CD4-positive, alpha-beta T cell treated with Interferon alpha-2 for 1 hour (primary cell): ENCODE measurements at regions not wholly inside any gene's neighbourhood (a gene's known extent, or its start where the extent isn't known, plus 50 kb on each side); places are given as distances from the start of the nearest gene placed in this dataset.

Experiments
- DNase-seq, 2 donors: peaks; one replicate each; pipeline ENCODE4 v3.0.0-alpha.2; 2020 to 2022

DNA sequence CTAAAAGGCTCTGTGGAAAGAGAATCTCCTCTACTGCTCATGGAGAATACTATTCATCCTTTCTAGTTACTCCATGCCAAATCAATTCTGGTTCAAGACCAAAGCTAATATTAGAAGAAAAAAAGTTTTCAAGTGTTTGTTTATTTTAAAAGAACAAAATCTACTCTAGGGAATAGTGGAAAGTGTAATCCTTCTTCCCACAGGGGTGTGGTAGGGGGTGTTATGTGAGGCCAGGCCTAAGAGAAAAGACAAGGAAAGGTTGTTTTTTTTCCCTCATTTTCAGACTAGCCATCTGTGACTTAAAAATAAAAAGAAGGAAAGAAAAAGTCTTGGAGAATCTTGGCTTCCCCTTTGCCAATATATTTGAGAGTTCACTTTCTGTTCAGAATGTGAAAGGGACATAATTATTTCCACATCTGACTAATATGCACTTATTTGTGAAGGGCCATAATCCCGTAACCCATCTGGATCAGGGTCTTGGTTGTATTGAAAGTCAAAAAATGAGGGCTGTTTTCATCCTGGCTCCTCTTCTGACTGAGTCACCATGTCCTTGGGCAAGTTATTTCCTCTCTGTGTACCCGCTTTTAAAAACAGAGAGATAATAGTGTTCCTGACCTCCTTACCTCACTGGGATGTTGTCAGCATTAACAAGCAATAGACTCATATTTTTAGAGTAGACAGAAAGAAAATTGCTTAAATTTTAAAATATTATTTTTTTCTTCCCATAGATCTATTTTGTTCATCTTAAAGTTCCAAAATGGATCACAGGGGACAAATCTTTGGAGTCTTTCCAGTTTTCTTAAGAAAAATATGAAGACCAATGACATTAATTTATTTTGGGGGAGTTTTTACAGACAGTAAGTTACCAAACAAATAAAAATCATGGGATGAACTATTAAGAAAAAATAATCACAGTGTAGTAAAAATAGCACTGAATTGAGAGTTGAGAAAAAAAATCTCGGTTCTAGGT lies 233.7 kb downstream of the IBTK start:
- no peak for DNase-seq

DNA sequence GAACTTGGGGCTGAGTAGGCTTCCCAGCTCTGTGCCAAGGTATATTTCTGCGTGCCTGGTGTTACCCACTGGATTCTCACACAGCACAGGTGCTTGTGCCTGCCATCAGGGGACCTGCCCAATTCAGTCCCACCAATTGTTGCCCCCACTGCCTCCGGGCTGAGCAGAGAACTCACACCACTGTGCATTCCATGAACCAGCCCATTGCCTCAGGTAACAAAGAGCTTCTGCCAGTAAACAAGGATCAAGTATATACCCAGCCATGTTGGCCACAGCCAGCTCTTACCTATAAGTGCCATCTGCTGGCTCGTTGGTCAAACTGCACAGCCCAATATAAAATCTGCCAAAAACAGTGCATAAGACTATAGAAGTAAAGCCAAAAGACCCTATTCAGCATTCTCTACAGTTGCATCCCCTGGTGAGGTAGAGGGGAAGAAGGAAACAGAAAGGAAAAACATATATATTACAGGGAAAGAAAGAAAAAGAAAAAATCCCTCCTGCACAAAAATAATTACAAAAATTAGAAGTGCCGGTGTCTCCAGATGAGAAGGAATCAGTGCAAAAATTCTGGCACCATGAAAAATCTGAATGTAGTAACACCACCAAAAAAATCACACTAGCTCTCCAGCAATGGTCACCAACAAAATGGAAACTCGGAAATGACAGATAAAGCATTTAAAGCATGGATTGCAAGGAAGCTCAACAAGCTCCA lies 241.4 kb downstream of the IBTK start:
- DNase-seq: no peak

DNA sequence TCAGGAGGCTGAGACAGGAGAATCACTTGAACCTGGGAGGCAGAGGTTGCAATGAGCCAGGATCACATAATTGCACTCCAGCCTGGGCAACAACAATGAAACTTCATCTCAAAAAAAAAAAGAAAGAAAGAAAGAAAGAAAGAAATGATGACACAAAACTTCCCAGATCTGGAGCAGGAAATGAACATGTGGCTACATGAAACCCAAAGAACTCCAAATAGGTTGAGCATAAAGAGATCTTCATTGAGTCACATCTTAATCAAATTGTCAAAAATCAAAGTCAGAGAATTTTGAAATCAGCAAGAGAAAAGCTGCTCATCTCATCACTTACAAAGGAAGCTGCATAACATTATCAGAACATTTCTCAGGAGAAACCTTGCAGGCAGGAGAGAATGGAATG lies 247.0 kb downstream of the IBTK start:
- DNase-seq: no peak

DNA sequence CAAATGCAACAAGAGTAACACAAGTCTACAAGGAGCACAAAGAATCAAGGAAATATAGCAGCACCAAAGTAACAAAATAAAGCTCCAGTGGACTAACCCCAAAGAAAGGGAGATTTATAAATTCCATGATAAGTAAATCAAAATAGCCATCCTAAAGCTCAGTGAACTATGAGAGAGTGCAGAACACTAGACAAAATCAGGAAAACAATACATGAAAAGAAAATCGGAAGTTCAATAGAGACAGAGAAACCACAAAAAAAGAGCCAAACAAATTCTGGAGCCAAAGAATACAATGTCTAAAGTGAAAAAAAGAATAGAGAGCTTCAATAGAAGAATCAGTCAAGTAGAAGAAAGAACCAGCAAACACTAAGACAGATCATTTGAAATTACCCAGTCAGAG lies 247.3 kb upstream of the TENT5A start:
- DNase-seq: no peak

DNA sequence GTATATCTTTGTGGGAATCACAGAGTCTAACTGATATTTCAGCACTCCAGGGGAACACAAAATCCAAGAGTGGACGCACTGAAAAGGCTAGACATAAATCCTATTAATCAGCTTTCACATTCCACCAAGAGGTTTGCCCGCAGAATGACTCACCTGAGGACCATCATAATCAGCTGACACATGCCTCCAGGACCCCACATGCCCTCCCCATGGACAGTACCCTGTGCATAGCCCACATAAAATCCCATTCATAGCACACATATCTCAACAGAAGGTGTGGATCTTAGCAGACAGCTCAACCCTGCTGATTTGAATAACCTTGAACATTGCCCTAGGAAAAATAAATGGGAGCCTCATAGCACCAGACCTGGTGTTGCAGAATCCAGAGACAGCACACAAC lies 246.8 kb upstream of the TENT5A start:
- no peak for DNase-seq

DNA sequence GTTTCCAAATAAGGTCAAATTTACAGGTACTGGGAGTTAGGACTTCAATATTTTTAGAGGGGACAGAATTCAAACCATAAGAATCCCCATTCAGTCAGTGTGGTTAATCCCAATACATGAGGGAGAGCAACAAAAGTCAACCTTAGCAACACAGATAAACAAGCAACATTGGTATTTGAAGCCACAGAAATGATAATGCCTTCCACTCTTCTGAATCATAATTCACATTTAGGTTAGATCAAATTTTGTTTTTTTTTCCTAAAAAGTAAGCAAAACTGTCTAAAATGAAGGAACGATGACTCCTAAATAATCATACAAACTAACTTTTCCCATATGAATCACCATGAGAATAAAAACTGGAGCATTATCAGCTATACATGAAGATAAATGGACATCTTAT lies 246.0 kb upstream of the TENT5A start:
- DNase-seq: no peak

DNA sequence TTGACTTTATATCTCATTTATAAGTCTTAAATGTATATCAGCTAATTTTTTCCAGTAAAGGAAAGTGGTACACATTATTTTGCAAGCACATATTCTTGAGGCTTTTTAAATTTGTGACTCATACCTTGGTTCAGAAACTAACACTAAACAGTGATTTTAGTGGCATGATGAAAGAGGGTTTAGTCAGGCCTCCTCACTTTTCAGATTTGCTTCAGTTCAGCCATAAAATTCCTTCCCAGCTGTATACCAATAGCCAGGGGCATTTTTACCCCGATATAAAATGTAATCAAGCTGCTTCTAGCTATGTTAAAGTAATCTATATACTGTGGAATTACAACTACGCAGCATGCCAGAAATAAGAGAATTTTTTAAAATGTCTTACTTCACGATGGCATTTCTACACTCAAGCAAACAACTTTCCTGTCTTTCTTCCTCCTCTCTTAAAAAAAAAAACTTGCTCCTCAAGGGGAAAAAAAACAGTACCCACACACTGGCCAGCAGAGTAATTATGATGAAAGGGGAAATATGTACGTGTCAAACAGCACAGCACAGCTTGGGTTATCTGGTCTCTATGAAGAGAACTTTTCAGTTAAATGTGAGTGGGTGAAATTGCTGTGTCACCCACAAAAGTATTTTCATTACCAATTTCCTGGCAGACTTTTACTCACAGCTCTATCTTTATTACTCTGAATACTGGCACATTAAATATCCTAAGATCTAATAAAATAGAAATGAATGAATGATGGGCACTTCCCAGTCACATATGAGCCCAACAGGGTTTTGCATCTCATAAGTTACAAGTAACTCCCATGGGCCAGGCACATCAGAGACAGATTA lies 244.8 kb upstream of the TENT5A start:
- no peak for DNase-seq

DNA sequence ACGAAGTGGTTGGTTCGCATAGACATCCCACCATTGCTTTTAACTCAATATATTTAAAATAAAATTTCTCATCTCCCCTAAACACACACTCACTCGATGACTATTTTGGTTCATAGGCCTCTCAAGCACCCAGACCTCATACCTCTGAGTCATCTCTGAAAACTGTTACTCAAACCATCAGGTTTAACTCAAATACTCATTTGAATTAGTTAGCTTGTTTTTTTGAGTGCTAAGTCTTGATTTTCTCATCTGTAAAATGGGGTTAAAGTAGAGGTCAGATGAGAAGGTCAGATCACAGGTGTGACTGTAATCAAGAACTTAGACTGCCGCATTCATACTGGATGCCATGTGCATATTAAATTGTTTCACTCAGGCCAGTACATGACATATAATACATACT lies 243.9 kb upstream of the TENT5A start:
- no peak for DNase-seq

DNA sequence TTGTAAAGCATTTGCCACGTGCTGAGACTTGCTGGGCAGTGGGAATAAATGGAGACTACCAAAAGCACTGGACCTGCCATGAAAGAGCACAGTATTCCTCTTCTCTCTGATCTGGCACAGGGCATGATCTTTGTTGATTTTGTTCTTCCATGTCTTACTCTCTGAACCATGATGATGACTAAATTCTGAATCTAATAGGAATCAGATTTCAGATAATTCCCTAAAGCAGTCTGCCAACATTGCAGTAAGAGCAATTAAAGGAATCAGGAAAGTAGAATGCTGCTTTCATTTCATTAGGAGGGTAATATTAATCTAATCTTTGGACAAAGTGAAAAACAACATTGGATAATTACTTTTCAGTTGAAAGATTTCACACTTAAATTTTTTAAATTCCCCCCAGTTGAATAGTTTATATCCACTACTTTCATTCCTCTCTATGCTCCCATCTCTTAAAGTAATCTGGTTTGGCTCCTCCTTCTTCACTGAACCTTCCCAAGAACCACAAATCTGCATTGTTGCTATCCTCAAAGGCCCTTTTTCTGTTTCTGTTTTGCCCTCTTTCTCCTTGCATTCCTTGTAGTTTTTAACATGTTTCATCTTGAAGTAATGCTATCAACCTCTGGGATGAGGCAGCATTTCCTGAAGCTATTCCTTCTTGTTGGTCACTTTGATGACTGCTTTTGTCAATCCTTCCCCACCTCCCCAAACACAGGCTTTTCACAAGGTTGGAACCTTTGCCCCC lies 243.2 kb upstream of the TENT5A start:
- DNase-seq: no peak

DNA sequence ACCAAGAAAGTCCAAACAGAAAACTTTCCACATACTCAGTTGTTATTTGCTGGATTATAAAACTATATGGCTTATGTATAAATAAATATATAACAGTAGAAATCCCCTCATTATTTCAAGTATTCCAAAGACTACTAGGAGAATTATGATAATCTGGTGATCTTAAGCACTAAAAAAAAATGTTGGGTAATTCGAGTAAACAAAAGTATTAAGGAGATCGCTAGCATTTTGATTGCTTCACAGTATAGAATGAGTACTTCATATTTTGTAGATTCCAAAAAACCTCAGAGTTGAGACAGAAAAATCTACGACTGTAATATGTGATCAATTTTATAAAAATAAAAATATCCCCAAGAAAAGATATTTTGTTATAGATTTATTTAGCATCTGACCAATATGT lies 236.4 kb upstream of the TENT5A start:
- no peak for DNase-seq

DNA sequence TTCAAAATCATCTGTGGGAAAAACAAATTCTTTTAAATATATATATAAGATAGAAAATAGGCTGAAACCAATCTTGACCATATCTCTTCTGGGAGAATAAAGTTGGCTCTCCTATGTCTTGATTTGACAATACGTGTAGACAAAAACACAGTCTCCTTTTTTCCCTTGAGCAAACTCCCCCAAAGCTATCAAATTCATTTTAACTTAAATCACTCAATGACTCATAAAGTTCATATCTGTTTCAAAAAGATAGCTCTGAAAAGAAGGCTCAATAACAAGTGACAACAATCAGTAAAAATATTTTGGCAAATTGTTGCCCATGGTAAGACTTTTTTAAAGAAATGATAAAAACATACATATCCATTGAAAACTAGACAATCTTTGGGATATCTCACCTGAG lies 236.0 kb upstream of the TENT5A start:
- DNase-seq: no peak

DNA sequence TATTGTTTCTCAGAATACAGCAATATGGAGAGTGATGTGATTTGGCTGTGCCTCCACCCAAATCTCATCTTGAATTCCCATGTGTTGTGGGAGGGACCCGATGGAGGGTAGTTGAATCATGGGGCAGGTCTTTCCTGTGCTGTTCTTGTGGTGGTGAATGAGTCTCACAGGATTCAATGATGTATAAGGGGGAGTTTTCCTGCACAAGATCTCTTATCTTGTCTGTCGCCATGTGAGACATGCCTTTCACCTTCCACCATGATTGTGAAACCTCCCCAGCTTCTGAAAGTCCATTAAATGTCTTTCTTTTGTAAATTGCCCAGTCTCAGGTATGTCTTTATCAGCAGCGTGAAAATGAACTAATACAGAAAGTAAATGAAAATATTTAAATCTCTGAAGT lies 234.8 kb upstream of the TENT5A start:
- DNase-seq: no peak

DNA sequence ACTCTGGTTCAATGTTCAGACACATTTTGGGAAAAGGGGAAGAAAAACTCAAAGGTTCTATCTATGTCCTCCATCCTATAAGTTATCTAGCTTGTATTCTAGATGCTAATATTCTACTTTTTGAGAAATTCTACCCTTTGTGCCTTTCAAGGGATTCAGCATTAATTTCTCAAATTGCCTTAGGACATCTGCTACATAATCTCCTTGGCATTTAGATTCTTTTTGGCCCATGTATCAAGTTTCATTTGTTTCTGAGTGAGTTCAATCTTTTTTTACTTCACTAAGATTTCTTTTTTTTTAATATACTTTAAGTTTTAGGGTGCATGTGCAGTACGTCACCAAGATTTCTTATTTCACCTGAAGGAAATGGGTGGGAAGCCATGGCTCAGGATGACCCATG lies 232.7 kb upstream of the TENT5A start:
- DNase-seq: no peak

DNA sequence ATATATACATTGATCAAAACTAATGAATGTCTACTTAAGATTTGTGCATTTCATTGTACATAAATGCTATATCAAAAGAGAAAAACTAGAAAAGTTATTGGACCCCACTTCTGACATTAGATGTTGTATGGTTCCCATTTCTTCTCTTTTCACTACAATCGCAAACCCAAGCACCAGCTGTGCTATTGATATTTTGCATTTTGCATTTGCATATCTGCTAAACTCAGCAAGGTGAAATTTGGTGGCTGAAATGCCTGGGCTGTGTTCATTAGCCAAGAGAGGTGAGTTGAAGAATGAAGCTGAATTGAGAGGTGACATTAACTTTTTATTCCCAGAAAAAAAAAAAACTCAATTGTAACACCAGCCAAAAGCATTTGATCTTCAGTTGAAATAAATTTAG lies 232.1 kb upstream of the TENT5A start:
- DNase-seq: no peak

DNA sequence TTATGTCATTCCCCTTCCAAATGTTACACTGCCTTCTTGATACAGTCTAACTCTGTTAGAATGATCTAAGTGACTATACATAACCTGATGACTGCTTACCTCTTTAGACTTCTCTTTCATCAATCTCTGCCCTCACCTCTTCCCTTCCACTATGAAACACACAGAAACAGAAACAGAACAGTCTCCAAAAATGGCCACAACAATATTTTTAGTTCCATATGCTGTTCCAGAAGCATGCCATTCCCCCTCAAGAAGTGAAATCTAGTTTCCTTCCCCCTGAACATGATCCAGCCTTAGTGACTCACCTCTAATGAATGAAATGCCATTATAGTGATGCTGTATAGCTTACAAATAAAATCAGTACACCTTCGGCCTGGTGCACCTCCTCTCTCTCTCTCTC lies 229.3 kb upstream of the TENT5A start:
- DNase-seq: no peak

DNA sequence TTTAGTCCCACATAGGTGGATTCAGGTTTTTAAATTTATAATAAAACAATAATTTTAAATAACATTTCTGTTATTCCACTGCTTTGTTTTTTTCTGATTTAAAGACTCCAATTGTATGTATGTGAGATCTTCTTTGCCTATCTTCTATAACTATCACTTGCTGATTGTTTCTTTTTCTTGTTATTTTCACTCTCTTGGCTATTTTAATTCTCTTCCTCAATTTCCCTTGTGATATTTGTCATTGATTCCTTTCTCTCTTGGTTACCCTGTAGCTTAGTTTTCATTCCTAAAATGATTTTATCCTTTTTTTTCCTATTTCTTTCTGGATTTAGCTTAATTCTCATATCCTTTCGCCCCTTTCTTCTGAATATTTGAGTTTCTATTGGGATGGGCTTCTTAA lies 227.3 kb upstream of the TENT5A start:
- no peak for DNase-seq

DNA sequence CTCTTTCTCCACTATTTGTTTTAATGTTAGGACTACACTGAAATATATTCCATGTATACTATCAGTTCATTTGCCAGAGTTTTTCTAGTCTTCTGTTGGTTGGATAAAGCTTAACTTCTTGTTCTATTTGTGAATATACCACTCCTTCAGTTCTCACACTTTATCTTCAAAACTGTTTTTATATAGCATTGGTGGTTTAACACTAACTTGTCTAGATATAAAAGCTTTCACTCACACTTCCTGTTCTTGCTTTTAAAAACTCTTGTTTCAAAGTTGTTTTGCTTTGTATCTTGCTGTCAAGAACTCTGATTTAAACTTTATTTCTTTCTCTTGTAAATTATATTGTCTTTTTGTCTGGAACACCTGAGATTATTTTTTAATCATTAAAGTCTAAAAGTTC lies 226.8 kb upstream of the TENT5A start:
- no peak for DNase-seq

DNA sequence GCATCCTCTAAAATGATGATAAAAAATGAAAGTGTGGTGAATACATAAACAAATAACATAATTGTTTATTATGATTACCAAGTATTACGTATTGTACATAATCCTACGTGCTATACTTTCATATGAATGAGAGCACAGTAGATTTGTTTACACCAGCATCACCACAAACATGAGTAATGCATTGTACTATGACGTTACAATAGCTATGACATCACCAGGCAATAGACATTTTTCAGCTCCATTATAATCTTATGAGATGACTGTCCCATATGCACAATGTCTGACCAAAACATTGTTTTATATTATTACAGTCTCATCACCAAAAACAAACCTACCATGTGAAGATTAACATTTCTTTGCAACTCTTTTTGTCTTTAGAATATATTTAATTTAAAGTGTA lies 225.7 kb upstream of the TENT5A start:
- DNase-seq: no peak

DNA sequence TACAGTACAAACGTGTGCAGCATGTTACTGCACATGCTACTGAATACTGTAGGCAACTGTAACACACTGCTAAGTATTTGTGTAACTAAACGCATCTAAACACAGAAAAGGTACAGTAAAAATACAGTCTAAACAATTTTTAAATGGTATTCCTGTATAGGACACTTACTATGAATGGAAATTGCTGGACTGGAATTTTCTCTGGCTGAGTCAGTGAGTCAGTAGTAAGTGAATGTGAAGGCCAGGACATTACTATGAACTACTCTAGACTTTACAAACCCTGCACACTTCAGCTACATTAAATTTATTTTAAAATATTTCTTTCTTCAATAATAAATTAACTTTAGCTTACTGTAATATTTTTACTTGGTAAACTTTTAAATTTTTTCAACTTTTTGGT lies 225.0 kb upstream of the TENT5A start:
- no peak for DNase-seq

DNA sequence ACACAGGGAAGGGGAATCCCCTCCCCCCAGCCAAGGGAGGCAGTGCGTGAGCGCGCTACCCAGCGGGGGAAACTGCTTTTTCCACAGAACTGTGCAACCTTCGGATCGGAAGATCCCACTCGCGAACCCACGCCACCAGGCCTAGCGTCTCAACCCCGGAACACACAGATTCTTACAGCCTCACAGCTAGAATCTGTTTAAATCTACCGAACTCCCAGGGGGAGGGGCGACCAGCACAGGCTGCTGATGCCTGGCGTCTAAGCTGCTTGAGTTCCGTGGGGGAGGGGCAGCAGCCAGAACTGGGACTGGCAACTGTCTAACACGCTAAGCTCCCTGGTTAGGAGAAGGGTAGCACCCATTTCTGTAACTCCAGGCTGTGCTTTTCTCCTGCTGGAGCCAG lies 217.3 kb upstream of the TENT5A start:
- DNase-seq: no peak

DNA sequence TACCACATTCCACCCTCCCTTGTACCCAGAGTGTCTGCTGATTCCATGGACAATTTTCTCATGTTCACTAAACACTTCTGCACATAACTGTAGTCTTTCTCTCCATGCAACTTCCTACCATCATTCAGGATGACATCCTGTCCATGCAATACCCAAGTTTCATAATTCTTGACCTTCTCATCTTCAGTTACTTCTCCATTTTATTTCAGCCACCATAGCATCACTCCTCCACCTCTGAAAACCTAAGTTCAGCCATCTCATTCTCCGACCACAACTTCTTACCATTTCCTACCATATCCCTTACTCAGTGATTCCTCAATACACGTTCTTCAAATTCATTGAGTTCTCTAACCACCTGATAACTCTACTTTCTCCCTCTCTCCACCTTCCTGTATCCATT lies 216.5 kb upstream of the TENT5A start:
- DNase-seq: no peak

DNA sequence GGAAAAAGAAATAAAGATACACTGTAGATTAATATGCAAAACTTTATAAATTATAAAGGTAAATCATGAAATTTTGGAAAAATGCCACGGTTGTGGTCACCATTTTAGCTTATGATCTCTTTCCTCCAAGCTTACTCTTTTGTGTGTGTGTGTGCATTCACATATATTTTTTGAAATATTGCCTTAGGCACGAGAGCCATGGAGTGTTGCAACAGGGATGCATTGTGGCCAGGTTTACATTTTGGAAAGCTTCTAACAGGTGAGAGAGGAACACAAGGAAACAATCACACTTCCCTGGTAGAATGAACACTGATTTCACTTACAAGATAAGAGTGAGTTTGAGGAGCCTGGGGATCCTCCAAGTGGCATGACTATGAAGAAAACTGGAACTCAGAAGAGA lies 214.5 kb upstream of the TENT5A start:
- no peak for DNase-seq

DNA sequence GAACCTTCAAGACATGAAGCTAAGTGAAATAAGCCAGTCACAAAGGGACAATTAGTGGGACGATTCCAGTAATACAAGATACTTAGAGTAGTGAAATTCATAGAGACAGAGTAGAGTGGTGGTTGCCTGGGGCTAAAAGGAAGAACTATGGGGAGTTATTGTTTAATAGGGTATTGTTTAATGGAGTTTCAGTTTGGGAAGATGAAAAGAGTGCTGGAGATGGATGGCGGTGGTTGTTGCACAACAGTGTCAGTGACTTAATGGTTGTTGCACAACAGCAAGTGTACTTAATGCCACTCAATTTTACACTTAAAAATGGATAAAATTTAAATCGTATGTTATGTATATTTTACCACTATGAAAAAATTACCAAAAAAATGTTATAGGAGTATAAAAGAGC lies 209.7 kb upstream of the TENT5A start:
- DNase-seq: no peak
